GM04504 (cell line): ENCODE measurements at regions not wholly inside any gene's neighbourhood (a gene's known extent, or its start where the extent isn't known, plus 50 kb on each side); places are given as distances from the start of the nearest gene placed in this dataset.
"Not testable (repeated sequence)": the region's sequence is repeated elsewhere in the genome, so short reads cannot be mapped to it uniquely, and the experiment has no call there.

ENCODE experiments used
- DNase-seq: peaks from one replicate; pipeline ENCODE4 v3.0.0-alpha.2; 2012; ENCODE audit warnings: low read depth

GRCh38 chr13:78078168-78078567 is 159.5 kb upstream of the EDNRB start:
- no peak for DNase-seq

GRCh38 chr13:78067290-78067689 is 148.7 kb upstream of the EDNRB start:
- DNase-seq, result no peak

- DNase-seq, result no peak
Observed at GRCh38 chr13:78065141-78065540, 146.5 kb upstream of the EDNRB start.

- no peak for DNase-seq
Observed at GRCh38 chr13:78061806-78062205, 143.2 kb upstream of the EDNRB start.

GRCh38 chr13:78060966-78061365 is 142.3 kb upstream of the EDNRB start:
- DNase-seq, result no peak

- not testable (repeated sequence) for DNase-seq
Observed at GRCh38 chr13:78056865-78057264, 138.2 kb upstream of the EDNRB start.

- no peak for DNase-seq
Observed at GRCh38 chr13:78054157-78054556, 135.5 kb upstream of the EDNRB start.

GRCh38 chr13:78047151-78047550 is 128.5 kb upstream of the EDNRB start:
- no peak for DNase-seq

- no peak for DNase-seq
Observed at GRCh38 chr13:78046331-78046730, 127.7 kb upstream of the EDNRB start.

- no peak for DNase-seq
Observed at GRCh38 chr13:78045916-78046315, 127.3 kb upstream of the EDNRB start.

GRCh38 chr13:78041366-78041765 is 122.7 kb upstream of the EDNRB start:
- DNase-seq, result not testable (repeated sequence)

GRCh38 chr13:78040205-78040830 is 121.7 kb upstream of the EDNRB start:
- no peak for DNase-seq

- no peak for DNase-seq
Observed at GRCh38 chr13:78036841-78037240, 118.2 kb upstream of the EDNRB start.

- no peak for DNase-seq
Observed at GRCh38 chr13:78035500-78035899, 116.9 kb upstream of the EDNRB start.

- DNase-seq, result no peak
Observed at GRCh38 chr13:78033509-78033908, 114.9 kb upstream of the EDNRB start.

- no peak for DNase-seq
Observed at GRCh38 chr13:78032132-78032531, 113.5 kb upstream of the EDNRB start.

GRCh38 chr13:78030341-78030896 is 111.8 kb upstream of the EDNRB start:
- no peak for DNase-seq

GRCh38 chr13:78029901-78030300 is 111.3 kb upstream of the EDNRB start:
- DNase-seq, result no peak

- DNase-seq, result no peak
Observed at GRCh38 chr13:78028960-78029359, 110.3 kb upstream of the EDNRB start.

GRCh38 chr13:78024996-78025395 is 106.4 kb upstream of the EDNRB start:
- no peak for DNase-seq

GRCh38 chr13:78022164-78022877 is 103.7 kb upstream of the EDNRB start:
- DNase-seq, result peak; percentile 2

- DNase-seq, result no peak
Observed at GRCh38 chr13:78020861-78021260, 102.2 kb upstream of the EDNRB start.

GRCh38 chr13:78015782-78016181 is 97.2 kb upstream of the EDNRB start:
- no peak for DNase-seq

GRCh38 chr13:78012046-78012445 is 93.4 kb upstream of the EDNRB start:
- DNase-seq, result no peak
